ENCODE measurements at regions not wholly inside any gene's neighbourhood (a gene's known extent, or its start where the extent isn't known, plus 50 kb on each side); places are given as distances from the start of the nearest gene placed in this dataset.
A peak's percentile ranks its signal among the peaks of the same experiment; 100 is the strongest.
"Not testable (repeated sequence)": the region's sequence is repeated elsewhere in the genome, so short reads cannot be mapped to it uniquely, and the experiment has no call there.

GRCh38 chr13:62431852-62432251 lies 1016.2 kb upstream of the PCDH20 start:
- no peak for DNase-seq (ENCODE audit: low read depth)

GRCh38 chr13:62418872-62419271 lies 1003.2 kb upstream of the PCDH20 start:
- no peak for DNase-seq (ENCODE audit: low read depth)

GRCh38 chr13:62418376-62418775 lies 1002.7 kb upstream of the PCDH20 start:
- DNase-seq (ENCODE audit: low read depth): no peak

- DNase-seq (ENCODE audit: low read depth): no peak
Measured at GRCh38 chr13:62407871-62408270, 992.2 kb upstream of the PCDH20 start.

- DNase-seq (ENCODE audit: low read depth): no peak
Measured at GRCh38 chr13:62388515-62388914, 972.9 kb upstream of the PCDH20 start.

- peak; percentile 1 for DNase-seq (ENCODE audit: low read depth)
Measured at GRCh38 chr13:62387647-62388046, 972.0 kb upstream of the PCDH20 start.

- not testable (repeated sequence) for DNase-seq (ENCODE audit: low read depth)
Measured at GRCh38 chr13:62379241-62379640, 963.6 kb upstream of the PCDH20 start.

GRCh38 chr13:62377838-62378237 lies 962.2 kb upstream of the PCDH20 start:
- no peak for DNase-seq (ENCODE audit: low read depth)

- DNase-seq (ENCODE audit: low read depth): no peak
Measured at GRCh38 chr13:62375653-62376052, 960.0 kb upstream of the PCDH20 start.

GRCh38 chr13:62371737-62372136 lies 956.1 kb upstream of the PCDH20 start:
- DNase-seq (ENCODE audit: low read depth): no peak

GRCh38 chr13:62367971-62368370 lies 952.3 kb upstream of the PCDH20 start:
- not testable (repeated sequence) for DNase-seq (ENCODE audit: low read depth)

GRCh38 chr13:62360609-62361008 lies 945.0 kb upstream of the PCDH20 start:
- no peak for DNase-seq (ENCODE audit: low read depth)

- DNase-seq (ENCODE audit: low read depth): no peak
Measured at GRCh38 chr13:62358646-62358932, 942.9 kb upstream of the PCDH20 start.

- DNase-seq (ENCODE audit: low read depth): peak; percentile 66
Measured at GRCh38 chr13:62357887-62358645, 942.4 kb upstream of the PCDH20 start.

GRCh38 chr13:62356977-62357376 lies 941.3 kb upstream of the PCDH20 start:
- DNase-seq (ENCODE audit: low read depth): peak; percentile 7

GRCh38 chr13:62337109-62337880 lies 921.6 kb upstream of the PCDH20 start:
- peak; percentile 13 for DNase-seq (ENCODE audit: low read depth)

GRCh38 chr13:62336507-62336906 lies 920.9 kb upstream of the PCDH20 start:
- DNase-seq (ENCODE audit: low read depth): no peak

- DNase-seq (ENCODE audit: low read depth): no peak
Measured at GRCh38 chr13:62333466-62333865, 917.8 kb upstream of the PCDH20 start.

- no peak for DNase-seq (ENCODE audit: low read depth)
Measured at GRCh38 chr13:62331384-62331783, 915.7 kb upstream of the PCDH20 start.

- DNase-seq (ENCODE audit: low read depth): no peak
Measured at GRCh38 chr13:62327367-62327766, 911.7 kb upstream of the PCDH20 start.

- no peak for DNase-seq (ENCODE audit: low read depth)
Measured at GRCh38 chr13:62324842-62325241, 909.2 kb upstream of the PCDH20 start.

- DNase-seq (ENCODE audit: low read depth): no peak
Measured at GRCh38 chr13:62321895-62322294, 906.2 kb upstream of the PCDH20 start.

- DNase-seq (ENCODE audit: low read depth): no peak
Measured at GRCh38 chr13:62321139-62321538, 905.5 kb upstream of the PCDH20 start.

Measured in renal cortical epithelial cell (primary cell).